Mononuclear cell (primary cell): ENCODE measurements at regions not wholly inside any gene's neighbourhood (a gene's known extent, or its start where the extent isn't known, plus 50 kb on each side); places are given as distances from the start of the nearest gene placed in this dataset.

Experiments used
- H3K27me3 ChIP-seq: 2 replicates; pipeline ENCODE4 v1.6.0; 2011; ENCODE audit warnings: low read length, control low read depth; ENCODE audit not compliant: insufficient read depth
- H3K4me1 ChIP-seq: 2 replicates; pipeline ENCODE4 v1.5.1; 2011; ENCODE audit warnings: mild to moderate bottlenecking, low read length, control low read depth; ENCODE audit not compliant: insufficient read depth
- H3K4me3 ChIP-seq: 2 replicates; pipeline ENCODE4 v1.5.1; 2011; ENCODE audit warnings: mild to moderate bottlenecking, low read length, moderate library complexity
- H3K9me3 ChIP-seq: 2 replicates; pipeline ENCODE4 v1.5.1; 2011; ENCODE audit warnings: low read depth, mild to moderate bottlenecking, control low read depth, low read length

- no peaks in the 10 kb centered on the region for H3K9me3 ChIP-seq
- no peaks in the 10 kb centered on the region for H3K27me3 ChIP-seq
- H3K4me1 ChIP-seq = no peaks in the 10 kb centered on the region
- H3K4me3 ChIP-seq = no peak overlapping the region
These were observed 539.6 kb upstream of the NOX3 start for GRCh38 chr6:155995281-155995680.

DNA sequence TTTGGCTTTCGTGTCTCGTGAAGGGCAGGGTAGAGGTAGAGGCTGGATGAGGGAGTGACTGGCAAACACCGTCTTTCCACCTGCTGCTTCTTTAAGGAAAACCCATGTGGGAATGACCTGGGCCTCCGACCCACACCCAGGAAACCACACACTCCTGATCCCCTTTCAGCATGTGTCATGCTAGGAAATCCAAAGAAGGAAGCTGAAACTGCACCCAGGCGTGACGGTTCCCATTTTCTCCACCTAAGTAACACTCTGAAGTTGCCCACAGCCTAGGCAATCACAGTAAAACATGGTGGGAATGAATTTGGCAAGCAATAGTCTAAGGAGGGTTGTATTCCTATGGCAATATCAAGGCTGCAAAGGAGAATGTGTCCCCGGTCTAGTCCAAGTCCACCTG, 538.4 kb upstream of the NOX3 start:
- no peaks in the 10 kb centered on the region for H3K27me3 ChIP-seq
- no peaks in the 10 kb centered on the region for H3K9me3 ChIP-seq
- no peak overlapping the region for H3K4me3 ChIP-seq
- H3K4me1 ChIP-seq = no peaks in the 10 kb centered on the region

DNA sequence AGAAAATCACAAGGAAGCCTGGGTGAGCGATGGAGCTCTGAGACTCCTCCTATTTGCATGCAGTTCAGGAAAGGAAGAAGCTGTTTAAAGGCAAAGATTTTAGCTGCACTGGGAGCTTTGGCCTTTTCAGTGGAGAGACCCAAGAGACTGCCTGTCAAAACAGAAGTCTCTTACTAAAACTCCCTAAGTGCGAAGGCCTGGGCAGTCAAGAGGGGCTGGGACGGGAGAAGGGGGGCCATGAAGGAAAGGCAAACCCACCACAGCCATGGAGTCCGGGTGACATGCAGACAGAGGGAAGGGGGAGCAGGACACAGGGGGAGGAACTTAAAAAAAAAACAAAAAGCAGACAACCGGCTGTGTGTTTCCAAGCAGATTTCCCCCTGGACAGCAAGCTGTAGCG, 537.6 kb upstream of the NOX3 start:
- no peaks in the 10 kb centered on the region for H3K27me3 ChIP-seq
- no peaks in the 10 kb centered on the region for H3K9me3 ChIP-seq
- no peak overlapping the region for H3K4me3 ChIP-seq
- H3K4me1 ChIP-seq = no peaks in the 10 kb centered on the region

GRCh38 chr6:155985660-155986138, 530.1 kb upstream of the NOX3 start:
- H3K9me3 ChIP-seq = no peaks in the 10 kb centered on the region
- H3K4me1 ChIP-seq = no peaks in the 10 kb centered on the region
- no peaks in the 10 kb centered on the region for H3K27me3 ChIP-seq
- H3K4me3 ChIP-seq = no peak overlapping the region

GRCh38 chr6:155980768-155981079, 525.1 kb upstream of the NOX3 start:
- no peak overlapping the region for H3K4me3 ChIP-seq
- H3K9me3 ChIP-seq = no peaks in the 10 kb centered on the region
- no peaks in the 10 kb centered on the region for H3K27me3 ChIP-seq
- H3K4me1 ChIP-seq = no peaks in the 10 kb centered on the region

- no peak overlapping the region for H3K4me3 ChIP-seq
- H3K27me3 ChIP-seq = no peaks in the 10 kb centered on the region
- H3K9me3 ChIP-seq = no peaks in the 10 kb centered on the region
- H3K4me1 ChIP-seq = no peaks in the 10 kb centered on the region
These were observed 524.6 kb upstream of the NOX3 start for GRCh38 chr6:155980014-155980767.

DNA sequence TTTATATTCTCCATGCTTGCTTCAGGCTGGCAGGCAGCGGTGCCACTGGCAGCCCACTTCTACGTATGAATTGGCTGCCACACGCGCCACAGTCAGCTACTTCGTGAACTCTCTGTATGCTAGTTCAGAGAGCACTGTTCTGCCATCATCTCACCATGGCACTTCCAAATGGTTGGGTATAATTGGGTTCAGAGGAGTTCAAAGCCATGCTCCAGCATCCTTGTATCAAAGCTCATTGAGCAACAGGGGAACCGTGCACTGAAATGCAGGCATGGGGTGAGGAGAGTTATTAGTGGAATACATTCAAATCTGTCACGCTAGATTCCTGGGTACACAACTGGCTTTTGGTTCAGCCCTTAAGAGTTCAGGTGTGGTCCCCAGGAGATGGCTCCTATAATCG, 519.9 kb upstream of the NOX3 start:
- no peaks in the 10 kb centered on the region for H3K27me3 ChIP-seq
- no peaks in the 10 kb centered on the region for H3K4me1 ChIP-seq
- H3K4me3 ChIP-seq = no peak overlapping the region
- no peaks in the 10 kb centered on the region for H3K9me3 ChIP-seq

DNA sequence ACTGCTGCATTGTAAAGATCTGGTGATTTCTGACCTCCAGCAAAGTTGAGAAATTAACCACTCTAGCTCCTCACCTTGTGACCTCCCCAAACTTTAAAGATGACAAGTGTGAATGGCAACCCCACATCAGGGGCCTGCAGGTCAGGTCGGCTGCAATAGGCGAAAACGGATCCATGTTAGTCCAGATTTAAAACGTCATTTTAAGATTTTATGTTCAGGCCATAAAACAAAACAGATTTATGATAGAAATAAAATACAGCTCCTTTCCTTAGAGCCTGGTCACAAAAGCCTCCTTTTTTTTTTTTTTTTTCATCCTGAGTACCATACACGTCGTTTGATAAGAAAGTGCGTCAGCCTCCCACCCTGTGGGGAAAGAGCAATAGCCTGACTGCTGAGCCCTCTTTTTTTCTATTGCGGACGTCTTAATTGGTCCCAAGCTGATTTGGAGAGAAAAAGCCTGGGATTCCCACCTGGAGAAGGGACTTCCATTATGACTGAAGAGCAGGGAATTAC, 519.2 kb upstream of the NOX3 start:
- Histone ChIP-seq H3K27me3 (no peaks in the 10 kb centered on the region), H3K4me3 (no peak overlapping the region), H3K4me1 (no peaks in the 10 kb centered on the region), H3K9me3 (no peaks in the 10 kb centered on the region)

DNA sequence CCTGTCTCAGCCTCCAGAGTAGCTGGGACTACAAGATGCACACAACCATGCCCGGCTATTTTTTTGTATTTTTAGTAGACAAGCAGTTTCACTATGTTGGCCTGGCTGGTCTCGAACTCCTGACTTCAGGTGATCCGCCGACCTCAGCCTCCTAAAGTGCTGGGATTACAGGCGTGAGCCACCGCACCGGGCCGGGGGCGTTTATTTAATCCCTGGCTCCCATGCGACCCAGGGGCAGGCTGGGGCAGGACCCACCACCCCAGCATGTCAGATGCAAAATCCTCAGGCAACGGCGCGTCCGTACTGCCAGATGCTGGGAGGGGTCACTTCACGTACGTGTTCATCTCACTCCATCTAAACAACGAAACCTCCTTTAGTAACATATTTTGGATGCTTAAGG, 518.7 kb upstream of the NOX3 start:
- Histone ChIP-seq H3K27me3 (no peaks in the 10 kb centered on the region), H3K9me3 (no peaks in the 10 kb centered on the region), H3K4me1 (no peaks in the 10 kb centered on the region), H3K4me3 (no peak overlapping the region)

GRCh38 chr6:155970876-155971708, 515.5 kb upstream of the NOX3 start:
- no peaks in the 10 kb centered on the region for H3K27me3 ChIP-seq
- H3K4me3 ChIP-seq = no peak overlapping the region
- no peaks in the 10 kb centered on the region for H3K9me3 ChIP-seq
- no peaks in the 10 kb centered on the region for H3K4me1 ChIP-seq

DNA sequence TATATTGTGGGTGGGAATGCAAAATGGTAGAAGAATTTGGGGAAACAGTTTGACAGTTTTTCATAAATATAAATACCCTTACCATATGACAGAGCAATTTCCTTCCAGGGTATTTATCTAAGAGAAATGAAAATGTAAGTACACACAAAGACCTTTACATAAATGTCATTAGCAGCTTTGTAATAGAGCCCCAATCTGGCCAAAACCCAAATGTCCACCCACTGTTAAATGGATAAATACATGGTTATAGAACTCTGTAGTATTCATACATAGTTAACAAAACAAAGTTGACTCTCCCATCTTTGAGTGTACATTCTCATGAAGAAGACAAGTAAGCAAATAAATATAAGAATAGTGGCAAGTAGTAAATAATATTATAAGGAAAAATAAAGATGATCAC, 514.8 kb upstream of the NOX3 start:
- Histone ChIP-seq H3K4me3 (no peak overlapping the region), H3K9me3 (no peaks in the 10 kb centered on the region), H3K4me1 (no peaks in the 10 kb centered on the region), H3K27me3 (no peaks in the 10 kb centered on the region)

GRCh38 chr6:155968921-155969320, 513.3 kb upstream of the NOX3 start:
- Histone ChIP-seq H3K4me1 (no peaks in the 10 kb centered on the region), H3K9me3 (no peaks in the 10 kb centered on the region), H3K4me3 (no peak overlapping the region), H3K27me3 (no peaks in the 10 kb centered on the region)

- no peaks in the 10 kb centered on the region for H3K4me1 ChIP-seq
- H3K9me3 ChIP-seq = no peaks in the 10 kb centered on the region
- H3K4me3 ChIP-seq = no peak overlapping the region
- H3K27me3 ChIP-seq = no peaks in the 10 kb centered on the region
These were observed 511.7 kb upstream of the NOX3 start for GRCh38 chr6:155967322-155967721.

DNA sequence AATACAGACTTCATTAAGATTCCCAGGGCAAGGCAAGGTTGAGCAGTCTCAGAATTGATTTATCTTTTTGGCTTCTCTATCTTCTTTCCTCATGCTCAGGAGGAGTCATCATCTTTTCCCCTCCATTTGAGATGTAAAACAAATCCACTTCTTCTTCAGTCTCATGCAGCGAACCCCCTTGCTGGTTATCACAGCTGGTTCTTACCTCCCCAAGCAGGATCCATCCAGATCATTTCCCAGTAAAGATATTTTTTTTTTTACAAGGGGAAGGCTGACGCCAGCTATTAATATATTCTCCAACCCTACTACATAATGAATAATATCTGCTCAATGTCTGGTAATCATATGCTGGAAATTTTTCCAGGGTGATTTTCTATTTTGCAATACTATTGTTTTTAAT, 508.9 kb upstream of the NOX3 start:
- Histone ChIP-seq H3K4me1 (no peaks in the 10 kb centered on the region), H3K9me3 (no peaks in the 10 kb centered on the region), H3K27me3 (no peaks in the 10 kb centered on the region), H3K4me3 (no peak overlapping the region)

GRCh38 chr6:155962276-155962675, 506.6 kb upstream of the NOX3 start:
- Histone ChIP-seq H3K27me3 (no peaks in the 10 kb centered on the region), H3K9me3 (no peaks in the 10 kb centered on the region), H3K4me1 (no peaks in the 10 kb centered on the region), H3K4me3 (no peak overlapping the region)
